Urinary bladder (tissue), 3 donors: ENCODE measurements at regions not wholly inside any gene's neighbourhood (a gene's known extent, or its start where the extent isn't known, plus 50 kb on each side); places are given as distances from the start of the nearest gene placed in this dataset.
"Not testable (repeated sequence)": the region's sequence is repeated elsewhere in the genome, so short reads cannot be mapped to it uniquely, and the experiment has no call there.

Experiments used
- DNase-seq: peaks from one replicate; pipeline ENCODE4 v3.0.0-alpha.2; 2015; ENCODE audit errors: extremely low spot score
- H3K27ac ChIP-seq: one replicate; pipeline ENCODE4 v1.5.1; 2013; ENCODE audit warnings: low read depth, mild to moderate bottlenecking, moderate library complexity
- H3K36me3 ChIP-seq: one replicate; pipeline ENCODE4 v1.6.1; 2013; ENCODE audit warnings: mild to moderate bottlenecking, moderate library complexity; ENCODE audit not compliant: insufficient read depth
- H3K4me1 ChIP-seq: one replicate; pipeline ENCODE4 v1.6.1; 2013; ENCODE audit warnings: mild to moderate bottlenecking, moderate library complexity; ENCODE audit not compliant: insufficient read depth
- H3K4me3 ChIP-seq: one replicate; pipeline ENCODE4 v1.5.1; 2013; ENCODE audit warnings: low read depth, low read length
- WGBS: extraction: QIAGEN DNeasy Blood & Tissue Kit; methylation state at CpG from one replicate; pipeline ENCODE4 v1.1.7; 2013; 5-methylcytosine and 5-hydroxymethylcytosine counted together
- donor health status: healthy with polysubstance abuse.
- donor health status: healthy.

DNA sequence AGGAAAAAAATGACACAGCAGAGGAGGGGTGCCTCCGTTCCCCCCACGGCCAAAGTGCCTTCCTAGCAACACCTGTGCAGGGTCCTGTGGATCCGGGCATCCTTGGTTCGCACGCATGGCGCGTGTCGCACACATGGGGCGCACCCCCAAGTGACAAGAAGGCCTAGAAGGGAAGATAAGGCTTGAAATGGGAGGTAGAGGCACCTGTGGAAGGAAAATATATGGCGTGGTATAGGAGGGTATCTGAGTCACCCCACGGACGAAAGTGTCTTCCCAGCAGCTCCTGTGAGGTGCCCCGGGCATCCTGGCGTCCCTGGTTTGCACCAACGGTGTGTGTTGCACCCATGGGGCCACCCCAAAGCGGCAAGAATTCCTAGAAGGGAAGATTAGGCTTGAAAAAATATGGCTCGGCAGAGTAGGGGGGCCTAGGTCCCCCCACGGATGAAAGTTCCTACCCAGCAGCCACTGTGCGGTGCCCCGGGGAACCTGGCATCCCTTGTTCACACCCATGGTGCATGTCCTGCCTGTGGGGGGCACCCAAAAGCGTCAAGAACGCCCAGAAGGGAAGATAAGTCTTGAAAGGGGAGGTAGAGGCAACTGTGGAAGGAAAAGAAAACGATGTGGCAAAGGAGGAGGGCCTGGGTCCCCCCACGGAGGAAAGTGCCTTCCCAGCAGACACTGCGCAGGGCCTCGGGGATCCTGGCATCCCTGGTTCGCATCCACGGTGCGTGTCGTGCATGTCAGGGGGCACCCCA is 280.0 kb downstream of the ALG10 start:
- Histone ChIP-seq H3K4me3 (no peak overlapping the region), H3K36me3 (no peaks in the 10 kb centered on the region), H3K27ac (no peak overlapping the region), H3K4me1 (no peaks in the 10 kb centered on the region)
- no peak for DNase-seq
- WGBS = 76% methylated on average over 30 of the region's 30 CpGs

GRCh38 chr12:34303091-34303870 is 281.0 kb downstream of the ALG10 start:
- 78% methylated on average over 24 of the region's 24 CpGs for WGBS
- no peak for DNase-seq
- no peak overlapping the region for H3K4me3 ChIP-seq
- no peak overlapping the region for H3K27ac ChIP-seq
- no peaks in the 10 kb centered on the region for H3K36me3 ChIP-seq
- no peaks in the 10 kb centered on the region for H3K4me1 ChIP-seq

- DNase-seq = no peak
Measured at GRCh38 chr12:34304001-34304400, 281.7 kb downstream of the ALG10 start.

GRCh38 chr12:34304546-34304945 is 282.2 kb downstream of the ALG10 start:
- no peak for DNase-seq

More at GRCh38 chr12:34304001-34304400, 281.7 kb downstream of the ALG10 start:
- Histone ChIP-seq H3K36me3 (no peaks in the 10 kb centered on the region), H3K27ac (no peak overlapping the region), H3K4me1 (no peaks in the 10 kb centered on the region), H3K4me3 (no peak overlapping the region)
- WGBS = 76% methylated on average over 18 of the region's 18 CpGs

DNA sequence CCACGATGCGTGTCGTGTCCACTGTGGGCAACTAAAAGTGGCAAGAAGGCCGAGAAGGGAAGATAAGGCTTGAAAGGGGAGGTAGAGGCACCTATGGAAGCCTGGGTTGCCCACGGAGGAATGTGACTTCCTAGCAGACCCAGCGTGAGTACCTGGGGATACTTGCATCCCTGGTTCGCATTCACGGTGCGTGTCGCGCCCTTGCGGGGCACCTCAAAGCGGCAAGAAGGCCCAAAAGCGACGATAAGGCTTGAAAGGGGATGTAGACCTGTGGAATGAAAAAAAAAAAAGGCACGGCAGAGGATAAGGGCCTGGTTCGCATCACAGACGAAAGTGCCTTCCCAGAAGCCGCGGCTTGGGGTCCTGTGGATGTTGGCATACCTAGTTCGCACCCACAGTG is 282.9 kb downstream of the ALG10 start:
- Histone ChIP-seq H3K4me1 (no peaks in the 10 kb centered on the region), H3K27ac (no peak overlapping the region), H3K4me3 (no peak overlapping the region), H3K36me3 (no peaks in the 10 kb centered on the region)
- 77% methylated on average over 21 of the region's 21 CpGs for WGBS
- no peak for DNase-seq

More at GRCh38 chr12:34304546-34304945, 282.2 kb downstream of the ALG10 start:
- no peaks in the 10 kb centered on the region for H3K4me1 ChIP-seq
- no peak overlapping the region for H3K27ac ChIP-seq
- no peaks in the 10 kb centered on the region for H3K36me3 ChIP-seq
- 85% methylated on average over 13 of the region's 13 CpGs for WGBS
- H3K4me3 ChIP-seq = no peak overlapping the region

DNA sequence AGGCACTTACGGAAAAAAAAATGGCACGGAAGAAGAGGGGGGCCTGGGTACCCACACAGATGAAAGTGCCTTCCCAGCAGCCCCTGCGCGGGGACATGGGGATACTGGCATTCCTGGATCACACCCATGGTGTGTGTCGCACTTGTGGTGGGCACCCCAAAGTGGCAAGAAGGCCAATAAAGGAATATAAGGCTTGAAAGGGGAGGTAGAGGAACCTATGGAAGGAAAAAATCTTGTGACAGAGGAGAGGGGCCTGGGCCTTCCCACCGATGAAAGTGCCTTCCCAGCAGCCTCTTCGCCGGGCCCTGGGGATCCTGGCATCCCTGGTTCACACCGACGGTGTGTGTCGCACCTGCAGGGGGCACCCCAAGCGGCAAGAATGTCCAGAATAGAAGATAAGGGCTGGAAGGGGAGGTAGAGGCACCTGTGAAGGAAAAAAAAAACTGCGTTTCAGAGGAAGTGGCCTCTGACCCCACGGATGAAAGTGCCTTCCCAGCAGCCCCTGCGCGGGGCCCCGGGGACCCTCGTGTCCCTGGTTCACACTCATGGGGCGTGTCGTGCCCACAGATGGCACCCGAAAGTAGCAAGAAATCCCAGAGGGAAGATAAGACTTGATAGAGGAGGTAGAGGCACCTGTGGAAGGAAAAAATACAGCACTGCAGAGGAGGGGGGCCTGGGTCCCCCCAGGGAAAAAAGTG is 284.0 kb downstream of the ALG10 start:
- no peak for DNase-seq
- WGBS = 73% methylated on average over 21 of the region's 21 CpGs
- Histone ChIP-seq H3K36me3 (no peaks in the 10 kb centered on the region), H3K4me3 (no peak overlapping the region), H3K27ac (no peak overlapping the region), H3K4me1 (no peaks in the 10 kb centered on the region)

DNA sequence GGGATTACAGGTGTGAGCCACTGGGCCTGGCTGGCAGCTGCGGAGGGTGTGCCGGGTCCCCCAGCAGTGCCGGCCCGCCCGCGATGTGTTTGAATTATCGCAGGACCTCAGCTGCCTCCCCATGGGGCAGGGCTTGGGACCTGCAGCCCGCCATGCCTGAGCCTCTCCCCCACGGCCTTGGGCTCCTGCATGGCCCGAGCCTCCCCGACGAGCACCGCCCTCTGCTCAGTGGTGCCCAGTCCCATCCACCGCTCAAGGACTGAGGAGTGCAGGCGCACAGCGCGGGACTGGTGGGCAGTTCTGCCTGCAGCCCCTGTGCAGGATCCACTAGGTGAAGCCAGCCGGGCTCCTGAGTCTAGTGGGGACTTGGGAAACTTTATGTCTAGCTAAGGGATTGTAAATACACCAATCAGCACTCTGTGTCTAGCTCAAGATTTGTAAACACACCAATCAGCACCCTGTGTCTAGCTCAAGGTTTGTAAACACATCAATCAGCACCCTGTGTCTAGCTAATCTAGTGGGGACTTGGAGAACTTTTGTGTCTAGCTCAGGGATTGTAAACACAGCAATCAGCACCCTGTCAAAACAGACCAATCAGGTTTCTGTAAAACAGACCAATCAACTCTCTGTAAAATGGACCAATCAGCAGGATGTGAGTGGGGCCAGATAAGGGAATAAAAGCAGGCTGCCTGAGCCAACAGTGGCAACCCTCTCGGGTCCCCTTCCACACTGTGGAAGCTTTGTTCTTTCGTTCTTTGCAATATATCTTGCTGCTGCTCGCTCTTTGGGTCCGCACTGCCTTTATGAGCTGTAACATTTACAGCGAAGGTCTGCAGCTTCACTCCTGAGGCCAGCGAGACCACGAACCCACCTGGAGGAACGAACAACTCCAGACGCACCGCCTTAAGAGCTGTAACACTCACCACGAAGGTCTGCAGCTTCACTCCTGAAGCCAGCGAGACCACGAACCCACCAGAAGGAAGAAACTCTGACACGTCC is 287.8 kb downstream of the ALG10 start:
- H3K27ac ChIP-seq, H3K4me1 ChIP-seq, DNase-seq, H3K36me3 ChIP-seq, H3K4me3 ChIP-seq: not testable (repeated sequence)
- WGBS = 79% methylated on average over 32 of the region's 32 CpGs

DNA sequence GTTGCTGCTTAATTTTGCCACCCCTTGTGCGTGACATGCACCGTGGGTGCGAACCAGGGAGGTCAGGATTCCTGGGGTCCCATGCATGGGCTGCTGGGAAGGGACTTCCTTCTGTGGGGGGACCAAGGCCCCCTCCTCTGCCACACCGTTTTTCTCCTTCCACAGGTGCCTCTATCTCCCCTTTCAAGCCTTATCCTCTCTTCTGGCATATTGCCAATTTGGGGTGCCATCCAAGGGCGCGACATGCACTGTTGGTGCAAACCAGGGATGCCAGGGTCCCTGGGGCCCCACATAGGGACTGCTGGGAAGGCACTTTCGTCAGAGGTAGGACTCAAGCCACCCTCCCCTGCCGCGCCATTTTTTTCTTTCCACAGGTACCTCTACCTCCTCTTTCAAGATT is 289.0 kb downstream of the ALG10 start:
- H3K4me1 ChIP-seq = no peaks in the 10 kb centered on the region
- H3K4me3 ChIP-seq = no peak overlapping the region
- DNase-seq = no peak
- no peaks in the 10 kb centered on the region for H3K36me3 ChIP-seq
- no peak overlapping the region for H3K27ac ChIP-seq
- 74% methylated on average over 9 of the region's 9 CpGs for WGBS

DNA sequence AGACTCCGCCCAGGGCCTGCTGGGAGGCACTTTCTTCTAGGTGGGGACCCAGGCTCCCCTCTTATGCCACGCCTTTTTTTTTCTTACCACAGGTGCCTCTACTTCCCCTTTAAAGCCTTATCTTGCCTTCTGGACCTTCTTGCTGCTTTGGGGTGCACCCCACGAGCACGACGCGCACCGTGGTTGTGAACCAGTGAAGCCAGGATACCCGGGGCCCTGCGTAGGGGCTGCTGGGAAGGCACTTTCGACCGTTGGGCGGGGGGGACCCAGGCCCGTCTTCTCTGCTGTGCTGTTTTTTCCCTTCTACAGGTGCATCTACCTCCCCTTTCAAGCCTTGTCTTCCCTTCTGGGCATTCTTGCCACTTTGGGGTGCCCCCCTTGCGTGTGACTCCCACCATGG is 305.4 kb downstream of the ALG10 start:
- Histone ChIP-seq H3K4me1 (no peaks in the 10 kb centered on the region), H3K4me3 (no peak overlapping the region), H3K36me3 (no peaks in the 10 kb centered on the region), H3K27ac (no peak overlapping the region)
- DNase-seq = no peak
- WGBS = 81% methylated on average over 14 of the region's 14 CpGs

GRCh38 chr12:34333337-34333736 is 311.0 kb downstream of the ALG10 start:
- no peaks in the 10 kb centered on the region for H3K36me3 ChIP-seq
- no peak overlapping the region for H3K4me3 ChIP-seq
- 69% methylated on average over 24 of the region's 24 CpGs for WGBS
- no peak overlapping the region for H3K27ac ChIP-seq
- no peaks in the 10 kb centered on the region for H3K4me1 ChIP-seq
- no peak for DNase-seq

DNA sequence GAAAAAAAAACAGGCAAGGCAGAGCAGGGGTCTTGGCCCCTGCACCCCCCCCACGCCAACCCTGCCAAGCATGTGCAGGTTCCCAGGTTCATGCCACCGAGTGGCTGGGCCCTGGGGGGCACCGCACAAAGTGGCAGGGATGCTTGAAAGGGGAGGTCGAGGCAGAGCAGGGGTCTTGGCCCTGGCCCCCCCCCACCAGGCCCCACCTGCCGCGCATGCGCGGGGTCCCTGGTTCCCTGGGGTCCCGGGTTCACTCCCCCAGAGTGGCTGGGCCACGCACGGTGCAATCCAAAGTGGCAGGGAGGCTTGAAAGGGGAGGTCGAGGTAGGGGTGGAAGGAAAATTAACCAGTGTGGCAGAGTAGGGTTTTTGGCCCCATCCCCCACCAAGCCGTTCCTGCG is 312.2 kb downstream of the ALG10 start:
- Histone ChIP-seq H3K4me3 (no peak overlapping the region), H3K27ac (no peak overlapping the region), H3K36me3 (no peaks in the 10 kb centered on the region), H3K4me1 (no peaks in the 10 kb centered on the region)
- 72% methylated on average over 14 of the region's 14 CpGs for WGBS
- DNase-seq = no peak

DNA sequence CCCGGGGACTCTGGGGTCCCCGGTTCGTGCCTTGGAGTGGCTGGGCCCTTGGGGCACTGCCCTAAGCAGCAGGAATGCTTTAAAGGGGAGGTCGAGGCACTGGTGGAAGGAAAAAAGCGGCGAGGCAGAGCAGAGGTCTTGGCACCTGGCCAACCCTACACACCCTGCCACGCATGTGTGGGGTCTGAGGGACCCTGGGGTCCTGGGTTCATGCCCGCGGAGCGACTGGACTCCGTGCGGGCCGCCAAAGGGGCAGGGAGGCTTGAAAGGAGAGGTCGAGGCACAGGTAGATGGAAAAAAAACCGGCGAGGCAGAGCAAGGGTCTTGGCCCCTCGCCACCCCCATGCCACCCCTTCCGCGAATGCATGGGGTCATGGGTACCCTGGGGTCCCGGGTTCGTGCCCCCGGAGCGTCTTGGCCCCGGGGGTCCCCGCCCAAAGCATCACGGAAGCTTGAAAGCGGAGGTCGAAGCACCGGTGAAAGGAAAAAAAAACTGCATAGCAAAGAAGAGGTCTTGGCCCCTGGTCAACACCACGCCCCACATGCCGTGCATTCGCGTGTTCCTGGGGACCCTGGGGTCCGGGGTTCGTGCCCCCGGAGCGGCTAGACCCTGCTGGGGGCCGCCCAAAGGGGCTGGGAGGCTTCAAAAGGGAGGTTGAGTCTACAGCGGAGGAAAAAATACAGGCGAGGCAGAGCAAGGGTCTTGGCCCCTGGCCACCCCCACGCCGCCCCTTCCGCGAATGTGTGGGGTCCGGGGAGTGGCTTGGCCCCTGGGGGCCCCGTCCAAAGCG is 312.9 kb downstream of the ALG10 start:
- no peaks in the 10 kb centered on the region for H3K4me1 ChIP-seq

More for the DNA sequence above, 312.9 kb downstream of the ALG10 start:
- no peaks in the 10 kb centered on the region for H3K36me3 ChIP-seq
- no peak overlapping the region for H3K27ac ChIP-seq
- no peak overlapping the region for H3K4me3 ChIP-seq
- 47% methylated on average over 47 of the region's 47 CpGs for WGBS
- no peak for DNase-seq
